ENCODE measurements at regions not wholly inside any gene's neighbourhood (a gene's known extent, or its start where the extent isn't known, plus 50 kb on each side); places are given as distances from the start of the nearest gene placed in this dataset.
A peak's percentile ranks its signal among the peaks of the same experiment; 100 is the strongest.
"Not testable (repeated sequence)": the region's sequence is repeated elsewhere in the genome, so short reads cannot be mapped to it uniquely, and the experiment has no call there.

DNA sequence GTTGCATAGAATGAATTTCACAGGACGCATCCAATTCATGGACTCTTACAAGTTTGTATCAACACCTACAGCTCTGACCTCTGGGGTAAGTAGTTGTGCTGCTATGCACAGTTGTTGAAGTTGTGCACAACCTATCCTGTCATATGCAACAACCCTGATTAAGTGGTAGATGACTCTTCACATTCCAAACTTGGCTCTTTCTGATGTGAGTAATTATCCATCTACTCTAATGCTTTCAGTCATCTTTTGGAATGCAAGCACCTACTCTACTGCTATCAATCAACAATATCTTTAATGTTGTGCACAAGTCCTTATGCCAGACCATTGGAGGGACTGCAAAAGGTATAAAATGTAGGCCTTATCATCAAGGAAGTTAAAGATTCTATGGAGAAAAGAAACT lies 921.4 kb downstream of the MCTP2 start:
- Histone ChIP-seq H3K36me3 (ENCODE audit: low read depth) (no peaks in the 10 kb centered on the region), H3F3A (ENCODE audit: insufficient read depth) (no peaks in the 10 kb centered on the region), H3K27me3 (replicated peaks; ENCODE audit: insufficient read depth) (no peaks in the 10 kb centered on the region), H3K4me2 (ENCODE audit: unreplicated experiment) (no peak overlapping the region), H3K9ac (no peak overlapping the region), H2AFZ (no peak overlapping the region), H3K4me3 (no peak overlapping the region), H3K79me2 (ENCODE audit: insufficient read depth) (no peaks in the 10 kb centered on the region), H3K27ac (no peak overlapping the region), H3K9me3 (ENCODE audit: low read depth) (no peaks in the 10 kb centered on the region), H3K9me2 (ENCODE audit: insufficient read depth) (no peaks in the 10 kb centered on the region), H3K4me1 (ENCODE audit: insufficient read depth) (no peaks in the 10 kb centered on the region), H4K20me1 (ENCODE audit: insufficient read depth) (no peaks in the 10 kb centered on the region)
- 82 to 89% methylated on average over 1 of the region's 1 CpG for WGBS, 2 experiments (ENCODE audit: low coverage in 1 of 2, low lambda C conversion rate in 2 of 2, missing lambda C conversion rate in 2 of 2)
- TF ChIP-seq EZH2 (IDR thresholded peaks at IDR 0.05; ENCODE audit: insufficient read depth, poor library complexity, severe bottlenecking): no peak
- no peak for TF ChIP-seq EZH2phosphoT487 (IDR thresholded peaks at IDR 0.05; ENCODE audit: insufficient read depth, low read depth)
- in situ Hi-C loops (cut with MboI): no loop called here
- DNase-seq: no peak

DNA sequence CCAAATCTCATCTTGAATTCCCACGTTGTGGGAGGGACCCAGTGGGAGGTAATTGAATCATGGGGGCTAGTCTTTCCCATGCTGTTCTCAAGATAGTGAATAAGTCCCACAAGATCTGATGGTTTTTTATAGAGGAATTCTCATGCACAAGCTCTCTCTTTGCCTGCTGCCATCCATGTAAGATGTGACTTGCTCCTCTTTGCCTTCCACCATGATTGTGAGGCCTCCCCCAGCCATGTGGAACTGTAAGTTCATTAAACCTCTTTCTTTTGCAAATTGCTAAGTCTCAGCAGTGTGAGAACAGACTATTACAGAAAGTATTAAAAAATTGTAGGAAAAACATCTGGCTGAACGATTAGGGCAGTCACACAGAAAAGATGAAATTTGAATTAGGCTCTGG lies 921.8 kb downstream of the MCTP2 start:
- DNase-seq; in situ Hi-C loops (cut with MboI); H4K20me1 ChIP-seq (ENCODE audit: insufficient read depth); H3K9ac ChIP-seq; H3K9me3 ChIP-seq (ENCODE audit: low read depth); H3K27me3 ChIP-seq (replicated peaks; ENCODE audit: insufficient read depth); H3K27ac ChIP-seq; H3F3A ChIP-seq (ENCODE audit: insufficient read depth); H3K4me1 ChIP-seq (ENCODE audit: insufficient read depth); H3K4me3 ChIP-seq; H3K79me2 ChIP-seq (ENCODE audit: insufficient read depth); H3K36me3 ChIP-seq (ENCODE audit: low read depth); H2AFZ ChIP-seq; H3K9me2 ChIP-seq (ENCODE audit: insufficient read depth); H3K4me2 ChIP-seq (ENCODE audit: unreplicated experiment): not testable (repeated sequence)
- 61 to 68% methylated on average over 2 of the region's 2 CpGs for WGBS, 2 experiments (ENCODE audit: low coverage in 1 of 2, low lambda C conversion rate in 2 of 2, missing lambda C conversion rate in 2 of 2)

DNA sequence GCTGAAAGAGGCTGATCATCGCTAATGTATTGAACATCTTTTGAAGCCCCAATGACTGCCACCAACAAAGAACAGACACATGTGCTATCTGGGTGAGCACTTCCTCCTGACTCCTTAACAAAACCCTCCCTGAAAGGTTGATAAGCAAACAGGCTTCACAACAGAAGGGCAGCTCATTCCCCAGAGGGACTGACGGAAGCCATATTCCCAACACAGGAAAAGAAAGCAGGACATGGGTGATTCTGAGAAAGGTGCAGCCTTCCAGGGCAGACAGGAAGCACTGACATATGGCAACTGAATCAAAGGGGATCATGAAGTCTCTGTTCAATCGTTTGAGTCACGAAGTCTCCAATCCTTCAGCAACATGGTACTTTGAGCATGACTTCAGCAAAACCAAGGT lies 929.0 kb downstream of the MCTP2 start:
- Histone ChIP-seq H2AFZ (no peak overlapping the region), H3K9me3 (ENCODE audit: low read depth) (no peaks in the 10 kb centered on the region), H4K20me1 (ENCODE audit: insufficient read depth) (no peaks in the 10 kb centered on the region), H3K79me2 (ENCODE audit: insufficient read depth) (no peaks in the 10 kb centered on the region), H3K4me1 (ENCODE audit: insufficient read depth) (peaks cover 26% of the 10 kb centered on the region), H3K27me3 (replicated peaks; ENCODE audit: insufficient read depth) (no peaks in the 10 kb centered on the region), H3K9me2 (ENCODE audit: insufficient read depth) (no peaks in the 10 kb centered on the region), H3K4me3 (no peak overlapping the region), H3K27ac (no peak overlapping the region), H3K9ac (no peak overlapping the region), H3K4me2 (ENCODE audit: unreplicated experiment) (no peak overlapping the region), H3K36me3 (ENCODE audit: low read depth) (no peaks in the 10 kb centered on the region), H3F3A (ENCODE audit: insufficient read depth) (peaks cover 28% of the 10 kb centered on the region)
- 87% methylated on average over 4 of the region's 4 CpGs for WGBS, 2 experiments (ENCODE audit: low coverage in 1 of 2, low lambda C conversion rate in 2 of 2, missing lambda C conversion rate in 2 of 2)
- TF ChIP-seq EZH2phosphoT487 (IDR thresholded peaks at IDR 0.05; ENCODE audit: insufficient read depth, low read depth) (no peak), EZH2 (IDR thresholded peaks at IDR 0.05; ENCODE audit: insufficient read depth, poor library complexity, severe bottlenecking) (no peak)
- in situ Hi-C loops (cut with MboI): no loop called here
- DNase-seq: no peak

DNA sequence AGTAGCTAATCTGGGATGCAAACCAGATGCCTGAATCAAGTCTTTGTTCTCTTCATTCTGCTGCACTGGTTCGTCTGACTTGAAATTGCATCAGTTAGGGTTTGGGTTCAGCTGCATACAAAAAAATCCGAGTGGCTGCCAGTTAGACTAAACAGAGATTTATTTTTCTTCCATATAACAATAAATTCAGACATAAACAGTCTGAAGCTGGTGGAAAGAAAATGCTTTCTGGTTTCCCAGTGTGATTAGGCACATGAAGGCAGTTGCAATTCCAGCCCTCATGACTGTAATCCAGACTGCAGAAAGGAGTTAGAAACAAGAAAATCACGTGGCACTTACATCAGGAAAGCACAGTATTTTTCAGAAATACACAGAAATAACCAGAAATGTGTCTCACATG lies 930.7 kb downstream of the MCTP2 start:
- H4K20me1 ChIP-seq (ENCODE audit: insufficient read depth): no peaks in the 10 kb centered on the region
- DNase-seq: peak; percentile 37
- peak overlapping the region; percentile 81 for H3K27ac ChIP-seq
- no peak overlapping the region for H3K4me3 ChIP-seq
- no peaks in the 10 kb centered on the region for H3K9me3 ChIP-seq (ENCODE audit: low read depth)
- no peak overlapping the region for H2AFZ ChIP-seq
- 23 to 34% methylated on average over 3 of the region's 3 CpGs for WGBS, 2 experiments (ENCODE audit: low coverage in 1 of 2, low lambda C conversion rate in 2 of 2, missing lambda C conversion rate in 2 of 2)
- no peak overlapping the region for H3K4me2 ChIP-seq (ENCODE audit: unreplicated experiment)
- no peaks in the 10 kb centered on the region for H3K9me2 ChIP-seq (ENCODE audit: insufficient read depth)
- H3K27me3 ChIP-seq (replicated peaks; ENCODE audit: insufficient read depth): no peaks in the 10 kb centered on the region
- in situ Hi-C loops (cut with MboI): no loop called here
- peaks cover 26% of the 10 kb centered on the region for H3K4me1 ChIP-seq (ENCODE audit: insufficient read depth)
- no peak overlapping the region for H3K9ac ChIP-seq
- H3K79me2 ChIP-seq (ENCODE audit: insufficient read depth): no peaks in the 10 kb centered on the region
- peaks cover 28% of the 10 kb centered on the region for H3F3A ChIP-seq (ENCODE audit: insufficient read depth)
- TF ChIP-seq EZH2phosphoT487 (IDR thresholded peaks at IDR 0.05; ENCODE audit: insufficient read depth, low read depth) (no peak), EZH2 (IDR thresholded peaks at IDR 0.05; ENCODE audit: insufficient read depth, poor library complexity, severe bottlenecking) (no peak)
- H3K36me3 ChIP-seq (ENCODE audit: low read depth): no peaks in the 10 kb centered on the region

DNA sequence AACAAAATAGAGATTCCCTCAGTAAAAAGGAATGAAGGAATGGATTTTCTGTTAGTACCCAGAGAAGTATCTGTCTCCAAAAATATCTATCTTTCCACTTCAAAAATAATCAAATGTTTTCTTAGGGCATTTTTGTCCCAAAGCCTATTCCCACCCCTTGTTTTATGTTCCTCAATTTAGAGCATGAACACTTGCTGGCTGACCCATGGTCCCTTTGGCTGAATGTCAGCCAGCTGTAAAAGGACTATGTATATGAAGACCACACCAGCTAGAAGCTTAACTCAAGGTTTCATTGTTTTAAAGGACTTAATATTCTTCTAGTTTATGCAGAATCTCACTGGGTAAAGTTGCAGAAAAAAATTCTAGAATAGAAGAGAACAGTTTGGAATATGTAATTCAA lies 931.2 kb downstream of the MCTP2 start:
- H3K4me2 ChIP-seq (ENCODE audit: unreplicated experiment): peak overlapping the region; percentile 59
- H3K9ac ChIP-seq: no peak overlapping the region
- H4K20me1 ChIP-seq (ENCODE audit: insufficient read depth): no peaks in the 10 kb centered on the region
- H3K9me2 ChIP-seq (ENCODE audit: insufficient read depth): no peaks in the 10 kb centered on the region
- no peak overlapping the region for H2AFZ ChIP-seq
- no peaks in the 10 kb centered on the region for H3K9me3 ChIP-seq (ENCODE audit: low read depth)
- TF ChIP-seq EZH2 (IDR thresholded peaks at IDR 0.05; ENCODE audit: insufficient read depth, poor library complexity, severe bottlenecking): no peak
- TF ChIP-seq EZH2phosphoT487 (IDR thresholded peaks at IDR 0.05; ENCODE audit: insufficient read depth, low read depth): no peak
- in situ Hi-C loops (cut with MboI): no loop called here
- no peak overlapping the region for H3K4me3 ChIP-seq
- H3K36me3 ChIP-seq (ENCODE audit: low read depth): no peaks in the 10 kb centered on the region
- H3F3A ChIP-seq (ENCODE audit: insufficient read depth): peaks cover 28% of the 10 kb centered on the region
- no peak for DNase-seq
- H3K27me3 ChIP-seq (replicated peaks; ENCODE audit: insufficient read depth): no peaks in the 10 kb centered on the region
- H3K4me1 ChIP-seq (ENCODE audit: insufficient read depth): peaks cover 26% of the 10 kb centered on the region
- peak overlapping the region; percentile 81 for H3K27ac ChIP-seq
- H3K79me2 ChIP-seq (ENCODE audit: insufficient read depth): no peaks in the 10 kb centered on the region

Measured in GM23248 (cell line).